Tongue (tissue), 2 donors: ENCODE measurements at regions not wholly inside any gene's neighbourhood (a gene's known extent, or its start where the extent isn't known, plus 50 kb on each side); places are given as distances from the start of the nearest gene placed in this dataset. TPM values are rescaled to one million over a fixed set of nuclear protein-coding genes. Genes with fewer than 3 reads are reported as not detected.

Source experiments
- DNase-seq: peaks from one replicate; pipeline ENCODE4 v3.0.0-alpha.2; 2015
- small RNA-seq: library from RNA; depleted of rRNA; stranded (forward); fragments of <200 nt; gene quantifications from one replicate; pipeline ENCODE3, GENCODE V24; 2014; ENCODE audit warnings: low replicate concordance

GRCh38 chr7:55629051-55629677, 56.9 kb upstream of the VOPP1 start:
- DNase-seq, result no peak

GRCh38 chr7:55624813-55625212, 52.5 kb upstream of the VOPP1 start:
- no peak for DNase-seq

DNA sequence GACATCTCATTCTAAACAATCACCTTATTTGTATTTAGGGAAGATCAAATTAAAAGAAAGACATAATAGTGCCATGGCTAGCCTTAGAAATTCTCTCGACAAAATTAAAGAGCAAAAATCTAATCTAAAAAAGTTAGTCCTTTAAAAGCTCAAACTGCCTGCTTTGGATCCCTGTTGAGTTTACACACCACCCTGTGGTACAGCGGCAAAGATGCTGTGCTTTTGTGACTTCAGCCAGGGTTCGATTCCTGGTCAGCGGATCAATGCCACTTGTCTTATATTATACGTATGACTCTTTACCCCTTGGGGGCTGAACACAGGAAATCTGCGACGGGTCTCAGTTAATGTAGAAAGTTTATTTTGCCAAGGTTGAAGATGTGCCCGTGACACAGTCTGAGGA, 51.3 kb upstream of the VOPP1 start:
- no peak for DNase-seq

DNA sequence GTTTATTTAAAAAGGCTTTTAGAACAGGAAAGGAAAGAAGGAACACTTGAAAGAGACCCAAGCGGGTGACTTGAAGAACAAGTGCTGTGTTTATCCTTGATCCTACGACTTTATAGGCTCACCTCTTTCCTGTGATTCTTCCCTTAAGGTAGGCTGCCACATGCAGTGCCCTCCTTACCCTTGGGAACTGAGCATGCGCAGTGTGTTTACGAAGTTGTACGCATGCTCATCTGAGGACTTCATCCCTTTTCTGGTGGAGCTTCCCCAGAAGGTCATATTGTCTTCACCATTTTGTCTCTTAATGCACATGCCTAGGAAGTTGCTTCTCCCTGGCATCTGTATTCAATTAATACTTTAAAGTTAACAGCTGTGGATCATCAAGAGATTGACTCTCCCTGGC, 49.9 kb upstream of the VOPP1 start:
- no peak for DNase-seq

Small RNA genes lying in the stretch of these regions (small RNA-seq; reads per million reads assigned to genes)
- not detected for gene RNU6-389P
- gene SUMO2P3, result not detected
